ENCODE measurements at regions not wholly inside any gene's neighbourhood (a gene's known extent, or its start where the extent isn't known, plus 50 kb on each side); places are given as distances from the start of the nearest gene placed in this dataset.

GRCh38 chr3:104820959-104821358, 545.8 kb upstream of the ALCAM start:
- no peak for DNase-seq

DNA sequence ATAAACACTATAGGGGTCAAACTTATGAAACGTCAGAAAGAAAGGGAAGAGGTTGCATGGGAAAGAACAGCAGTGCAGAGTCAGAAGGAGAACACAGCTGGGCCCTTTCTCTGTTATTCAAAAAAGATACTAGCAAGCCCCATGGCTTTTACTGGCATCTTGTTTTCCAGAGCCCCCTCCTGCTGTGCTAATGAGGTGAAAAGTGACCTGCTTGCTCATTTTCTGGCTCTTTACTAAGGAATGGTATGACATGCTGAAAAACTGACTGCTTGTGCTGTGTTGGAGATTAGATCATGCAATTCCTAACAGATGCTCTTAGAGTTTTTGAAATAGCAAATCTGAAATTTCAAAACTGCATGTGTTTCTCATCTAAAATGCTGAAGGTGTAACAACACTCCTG, 541.6 kb upstream of the ALCAM start:
- no peak for DNase-seq

DNA sequence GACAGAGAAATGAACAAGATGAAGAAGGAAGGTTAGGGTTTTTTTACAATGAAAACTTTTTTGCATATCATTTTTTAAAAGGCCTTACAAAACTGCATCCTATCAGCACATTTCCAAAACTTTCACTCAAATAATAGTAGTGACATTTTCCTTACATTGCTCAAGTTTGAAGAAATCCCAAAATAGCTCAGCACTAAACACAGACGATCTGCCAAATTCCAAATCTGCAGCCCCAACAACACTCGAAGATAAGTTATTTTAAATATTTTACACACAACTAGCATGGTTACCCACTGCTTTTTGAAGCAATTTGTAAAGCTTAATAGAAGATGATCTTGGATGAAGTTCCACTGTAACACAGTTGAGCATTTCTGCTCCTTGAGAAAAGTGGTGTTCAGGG, 535.6 kb upstream of the ALCAM start:
- no peak for DNase-seq

GRCh38 chr3:104832530-104832929, 534.2 kb upstream of the ALCAM start:
- no peak for DNase-seq

DNA sequence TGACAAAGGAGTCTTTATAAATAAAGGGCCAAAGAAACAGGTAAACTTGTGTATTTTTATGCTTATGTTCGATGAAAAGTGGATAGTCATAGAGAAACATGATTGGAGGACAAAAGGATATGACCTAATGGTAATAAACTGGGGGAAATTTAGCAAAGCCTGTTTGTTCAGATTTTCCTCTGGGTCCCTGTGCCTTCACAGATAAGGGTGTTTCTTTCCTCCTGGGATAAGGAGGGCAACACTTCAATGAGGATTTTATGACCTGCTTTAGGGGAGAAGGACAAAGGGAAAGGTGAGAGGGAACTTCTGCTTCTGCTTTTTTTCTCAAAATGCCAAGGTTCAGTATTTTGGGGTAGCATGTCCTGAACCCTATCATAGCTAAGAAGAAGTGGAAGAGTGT, 531.3 kb upstream of the ALCAM start:
- DNase-seq, result no peak

GRCh38 chr3:104846270-104846669, 520.4 kb upstream of the ALCAM start:
- no peak for DNase-seq

GRCh38 chr3:104849070-104849469, 517.6 kb upstream of the ALCAM start:
- no peak for DNase-seq

DNA sequence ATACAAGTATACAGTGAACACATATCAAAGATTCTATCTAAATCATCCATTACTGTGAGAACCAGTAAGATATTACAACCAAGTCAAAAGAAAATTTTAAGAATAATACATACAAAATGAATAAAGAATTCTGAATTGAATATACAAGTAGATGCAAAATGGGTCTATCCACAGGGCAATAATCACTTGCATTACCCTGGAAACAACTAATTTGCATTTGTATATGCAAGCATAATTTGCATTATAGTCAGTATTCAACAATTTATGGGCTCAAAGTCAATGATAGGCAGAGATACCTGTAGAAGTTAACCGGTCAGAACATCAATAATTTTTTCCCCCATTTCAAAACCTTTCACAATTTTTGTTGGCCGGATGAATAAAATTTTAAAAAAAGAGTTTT, 512.2 kb upstream of the ALCAM start:
- no peak for DNase-seq

DNA sequence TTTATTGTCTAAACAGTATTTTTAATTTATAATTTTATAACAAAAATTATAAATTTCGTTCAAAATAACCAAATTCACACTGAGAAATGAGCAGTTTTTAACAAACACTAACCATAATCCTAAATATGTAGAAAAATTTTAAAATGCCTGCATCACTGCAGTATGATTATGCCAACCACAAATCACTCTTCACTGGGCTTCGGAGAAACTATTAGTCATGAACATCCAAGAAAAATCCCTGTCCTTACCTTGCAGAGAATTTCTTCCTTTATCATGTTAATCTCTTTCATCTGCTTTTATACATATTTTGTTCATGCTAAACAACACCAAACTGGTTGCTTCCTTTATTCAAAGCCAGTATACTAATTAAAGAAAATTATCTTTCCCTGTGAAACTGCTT, 511.0 kb upstream of the ALCAM start:
- no peak for DNase-seq

DNA sequence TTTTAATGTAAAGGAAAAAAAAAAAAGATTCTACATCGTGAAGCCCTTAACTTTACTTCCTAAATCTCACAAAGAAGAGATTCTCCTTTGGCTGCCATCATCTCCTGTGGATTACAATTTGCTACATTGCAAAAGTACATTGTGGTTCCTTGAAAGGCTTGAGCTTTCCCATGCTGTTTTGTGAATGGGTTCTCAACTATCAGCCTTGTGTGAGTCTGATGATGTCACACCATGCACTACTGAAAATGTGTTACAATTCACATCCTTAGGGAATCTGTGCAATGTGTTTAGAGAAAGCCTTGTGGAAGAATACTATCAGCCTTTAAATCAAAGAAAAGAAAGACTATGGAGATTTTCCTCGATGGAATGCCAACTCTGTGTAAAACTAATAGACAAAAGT, 510.0 kb upstream of the ALCAM start:
- no peak for DNase-seq

- no peak for DNase-seq
Observed at GRCh38 chr3:104868291-104868690, 498.4 kb upstream of the ALCAM start.

DNA sequence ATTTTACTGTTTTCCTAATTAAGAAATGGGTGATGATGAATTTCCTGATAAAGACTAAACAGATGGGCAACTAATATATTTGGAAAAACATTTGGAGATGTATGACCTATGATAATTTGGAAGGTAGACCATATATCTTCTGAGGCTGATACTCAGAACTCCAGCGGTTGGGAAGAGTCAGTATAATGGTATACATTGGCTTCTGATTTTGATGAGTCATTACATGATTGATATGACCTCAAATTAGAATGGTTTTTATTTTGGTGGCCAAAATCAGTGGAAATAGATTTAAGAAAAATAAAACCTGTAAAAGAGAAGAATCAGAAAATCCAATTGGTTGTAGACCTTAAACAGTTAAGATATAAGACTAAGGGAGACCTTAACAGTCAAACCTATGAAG, 496.4 kb upstream of the ALCAM start:
- no peak for DNase-seq

DNA sequence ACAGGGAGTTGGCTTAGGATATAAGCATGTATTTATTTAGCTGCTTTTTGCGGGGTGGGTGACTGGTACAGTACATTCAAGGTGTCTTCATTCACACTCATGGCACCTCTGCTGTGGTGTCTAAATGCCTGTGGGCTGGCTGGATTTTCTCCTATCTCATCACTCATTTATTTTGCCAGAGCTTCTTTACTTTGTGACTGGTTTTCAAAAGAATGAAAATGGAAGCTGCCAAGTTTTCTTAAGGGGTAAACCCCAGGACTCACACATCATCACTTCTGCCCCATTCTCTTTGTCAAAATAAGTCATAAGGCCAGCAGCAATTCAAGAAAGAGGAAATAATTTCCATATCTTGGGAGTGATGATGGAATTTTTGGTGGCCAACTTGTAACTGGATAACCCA, 493.4 kb upstream of the ALCAM start:
- DNase-seq, result no peak

- DNase-seq, result no peak
Observed at GRCh38 chr3:104878395-104878794, 488.3 kb upstream of the ALCAM start.

- no peak for DNase-seq
Observed at GRCh38 chr3:104879919-104880318, 486.8 kb upstream of the ALCAM start.

DNA sequence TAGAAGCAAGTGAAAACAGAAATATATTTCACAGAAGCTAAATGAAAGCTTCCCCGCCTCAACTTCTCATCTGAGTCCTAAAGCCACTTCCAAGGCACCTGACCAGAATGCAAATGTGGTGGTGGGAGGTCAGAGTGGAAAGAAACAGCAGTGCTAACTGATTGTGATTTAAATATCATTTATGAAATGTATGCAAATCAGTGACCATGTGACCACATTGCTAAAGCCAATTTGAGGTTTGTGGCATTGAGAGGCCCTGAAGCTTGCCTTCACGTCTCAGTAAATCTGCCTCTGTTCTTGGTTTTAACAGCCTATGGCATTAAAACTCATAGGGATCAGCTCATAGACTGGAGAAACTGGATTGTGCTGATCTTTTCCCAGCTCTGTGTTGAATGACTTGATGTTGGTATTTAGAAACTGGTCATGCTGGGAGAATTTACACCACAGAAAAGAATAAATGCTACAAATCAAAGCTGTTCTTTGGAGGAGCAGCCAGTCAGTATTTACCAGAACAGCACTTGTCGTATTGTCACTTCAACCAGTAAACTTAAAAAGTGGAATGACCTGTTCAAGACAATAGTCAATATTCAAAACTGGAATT, 481.4 kb upstream of the ALCAM start:
- no peak for DNase-seq

DNA sequence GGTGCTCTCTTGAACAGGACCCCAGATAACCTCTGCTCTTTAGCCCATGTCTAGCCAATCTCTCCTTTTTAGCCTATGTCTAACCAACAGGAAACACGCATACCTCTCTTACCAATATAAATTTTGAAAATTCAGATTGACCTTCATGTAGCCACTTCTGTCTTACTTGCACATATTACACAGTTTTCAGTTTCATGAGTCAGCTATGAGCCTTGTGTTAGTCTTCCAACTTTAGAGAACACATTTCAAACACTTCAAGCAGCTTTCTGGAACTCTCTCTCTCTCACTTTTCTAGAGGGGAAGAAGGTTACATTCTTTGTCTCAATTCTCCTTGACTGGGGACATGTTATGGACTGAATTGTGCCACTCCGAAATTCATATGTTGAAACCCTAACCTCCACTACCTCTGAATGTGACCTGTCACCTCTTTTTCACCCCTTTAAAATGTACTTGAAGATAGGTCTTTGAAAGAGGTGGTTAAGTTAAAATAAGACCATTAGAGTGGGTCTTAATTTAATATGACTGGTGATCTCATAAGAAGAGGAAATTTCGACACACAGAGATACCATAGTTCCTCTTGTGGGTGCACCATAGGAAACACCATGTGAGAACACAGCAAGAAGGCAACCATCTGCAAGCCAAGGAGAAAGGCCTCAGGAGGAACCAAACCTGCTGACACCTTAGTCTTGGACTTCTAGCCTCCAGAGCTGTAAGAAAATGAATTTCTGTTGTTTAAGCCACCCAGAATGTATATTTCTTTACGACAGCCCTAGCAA, 480.3 kb upstream of the ALCAM start:
- no peak for DNase-seq

DNA sequence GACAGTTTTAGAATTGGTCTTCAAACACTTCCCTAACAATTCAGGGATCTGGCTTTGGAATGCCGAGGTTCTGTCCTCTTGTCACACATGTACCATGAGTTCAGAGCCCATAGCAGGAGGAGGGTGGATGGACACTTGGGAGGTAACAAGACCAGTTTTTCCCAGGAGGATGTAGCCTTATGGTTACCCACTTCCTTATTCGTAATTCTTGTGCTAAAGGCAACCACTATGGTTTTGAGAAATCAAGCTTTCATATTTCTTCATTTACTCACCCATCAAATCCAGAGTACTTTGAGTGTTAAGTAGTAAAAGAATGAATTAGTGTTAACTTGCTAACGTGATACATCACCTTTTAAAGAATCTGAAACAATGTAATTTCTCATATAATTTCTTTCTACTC, 479.6 kb upstream of the ALCAM start:
- DNase-seq, result no peak

GRCh38 chr3:104887619-104888018, 479.1 kb upstream of the ALCAM start:
- DNase-seq, result no peak

DNA sequence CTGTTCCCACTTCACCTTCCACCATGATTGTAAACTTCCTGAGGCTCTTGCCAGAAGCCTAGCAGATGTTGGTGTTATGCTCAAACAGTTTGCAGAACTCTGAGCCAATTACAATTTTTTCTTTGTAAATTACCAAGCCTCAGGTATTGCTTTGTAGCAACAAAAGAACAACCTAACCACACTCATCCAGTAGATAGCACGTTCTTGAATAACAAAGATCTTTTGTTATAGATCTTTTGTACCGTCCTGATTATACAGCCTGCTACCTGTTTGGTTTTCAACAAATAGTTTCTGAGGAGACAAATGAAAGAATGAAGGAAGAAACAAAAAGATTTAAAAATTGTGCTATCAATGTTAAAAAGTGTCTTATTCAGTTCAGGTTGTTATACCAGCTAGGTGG, 474.7 kb upstream of the ALCAM start:
- DNase-seq, result no peak

DNA sequence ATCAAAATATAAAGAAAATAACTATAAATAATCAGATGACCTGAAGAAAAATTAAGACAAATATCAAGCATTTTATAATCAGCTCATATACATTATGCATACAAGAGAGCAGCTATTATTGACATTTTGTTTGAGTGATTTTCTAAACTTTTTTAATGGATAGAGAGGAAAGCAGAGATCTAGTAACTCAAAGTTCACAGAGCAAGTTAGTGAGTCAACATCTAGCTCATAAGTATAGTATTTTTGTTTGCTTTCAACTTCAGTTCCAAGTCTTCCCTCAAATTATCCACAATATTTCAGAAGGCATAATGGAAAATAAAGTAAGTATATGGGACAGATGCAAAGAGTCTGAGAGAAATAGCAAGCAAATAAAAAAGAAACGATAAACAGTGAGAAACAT, 470.1 kb upstream of the ALCAM start:
- no peak for DNase-seq

DNA sequence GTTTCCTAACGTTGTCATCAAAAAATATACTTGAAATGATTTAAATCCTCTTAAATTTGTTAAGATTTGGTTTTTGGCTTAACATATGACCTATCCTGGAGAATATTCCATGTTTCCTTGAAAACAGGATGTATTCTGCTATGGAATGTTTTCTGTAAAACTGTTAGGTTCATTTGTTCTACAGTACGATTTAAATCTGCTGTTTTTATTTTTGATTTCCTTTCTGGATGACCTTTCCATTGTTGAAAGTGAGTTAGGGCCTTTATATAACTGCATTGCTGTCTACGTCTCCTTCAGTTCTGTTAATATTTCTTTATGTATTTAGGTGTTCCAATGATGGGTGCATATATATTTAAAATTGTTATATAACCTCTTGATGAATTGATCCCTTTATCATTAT, 465.3 kb upstream of the ALCAM start:
- no peak for DNase-seq

DNA sequence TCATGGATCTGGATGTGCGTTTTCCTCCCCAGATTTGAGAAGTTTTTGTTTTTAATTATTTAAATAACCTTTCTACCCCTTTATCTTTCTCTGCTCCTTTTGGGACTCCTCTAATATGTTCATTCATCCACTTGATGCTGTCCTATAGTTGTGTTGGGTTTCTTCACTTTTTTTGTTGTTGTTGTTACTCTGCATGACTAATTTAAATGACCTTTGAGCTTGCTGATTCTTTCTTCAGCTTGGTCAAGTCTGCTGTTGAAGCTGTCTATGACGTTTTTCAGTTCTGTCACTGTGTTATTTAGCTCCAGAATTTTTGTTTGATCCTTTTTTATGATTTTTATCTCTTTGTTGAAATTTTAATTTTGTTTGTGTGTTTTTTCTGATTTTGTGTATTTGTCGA, 463.6 kb upstream of the ALCAM start:
- DNase-seq, result no peak

DNA sequence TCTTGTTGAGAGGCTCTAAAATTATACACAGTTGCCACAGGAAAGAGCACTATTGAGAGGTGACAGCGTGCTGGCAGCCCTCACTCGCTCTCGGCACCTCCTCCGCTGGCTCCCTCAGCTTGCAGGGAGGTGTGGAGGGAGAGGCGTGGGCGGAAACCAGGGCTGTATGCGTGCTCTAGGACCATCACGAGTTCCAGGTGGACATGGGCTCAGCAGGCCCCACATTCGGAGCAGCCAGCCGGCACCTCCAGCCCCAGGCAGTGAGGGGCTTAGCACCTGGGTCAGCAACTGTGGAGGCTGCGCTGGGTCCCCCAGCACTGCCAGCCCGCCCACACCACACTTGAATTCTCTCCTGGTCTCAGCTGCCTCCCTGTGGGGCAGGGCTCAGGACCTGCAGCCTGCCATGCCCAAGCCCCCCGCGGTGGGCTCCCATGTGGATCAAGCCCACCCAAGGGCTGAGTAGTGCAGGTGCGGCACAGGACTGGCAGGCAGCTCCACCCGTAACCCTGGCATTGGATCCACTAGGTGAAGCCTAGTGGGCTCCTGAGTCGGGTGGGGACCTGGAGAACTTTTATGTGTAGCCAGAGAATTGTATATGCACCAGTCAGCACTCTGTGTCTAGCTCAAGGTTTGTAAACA, 460.6 kb upstream of the ALCAM start:
- DNase-seq, result no peak

DNA sequence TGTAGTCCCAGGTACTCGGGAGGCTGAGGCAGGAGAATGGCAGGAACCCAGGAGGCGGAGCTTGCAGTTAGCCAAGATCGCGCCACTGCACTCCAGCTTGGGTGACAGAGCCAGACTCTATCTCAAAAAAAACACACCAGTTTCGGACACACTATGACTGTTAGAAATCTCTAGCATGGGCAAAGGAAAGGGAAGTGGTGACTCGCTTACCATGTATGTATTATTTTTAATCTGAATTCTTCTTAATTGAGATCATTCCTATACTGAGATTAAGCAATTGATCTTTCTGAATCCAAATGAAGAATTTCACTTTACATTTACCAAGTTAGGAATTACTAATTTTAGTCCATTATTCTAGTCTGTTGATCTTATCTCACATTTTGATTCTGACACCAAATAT, 459.2 kb upstream of the ALCAM start:
- DNase-seq, result no peak

Data from activated CD8-positive, alpha-beta memory T cell treated with anti-CD3 and anti-CD28 coated beads, Interleukin-2, amount 50 U/mL, for 48 hours (primary cell).